A549 (cell line): ENCODE measurements at regions not wholly inside any gene's neighbourhood (a gene's known extent, or its start where the extent isn't known, plus 50 kb on each side); places are given as distances from the start of the nearest gene placed in this dataset.

Experiments
- ATAC-seq, 2 experiments: fragments of 200-7000 bp in 1 of 2; fragments of >200 bp in 1 of 2; cut with Nextera tagmentation in 1 of 2; cut with Tn5 transposase in 1 of 2; 3 replicates each; pipeline versions ENCODE4 v1.8.0 to v1.9.1; 2018 to 2020; ENCODE audit warnings: mild to moderate bottlenecking in 1 of 2, moderate library complexity in 1 of 2
- CTCF ChIA-PET: fragments of 300-600 bp; sonication (Branson Sonifier 250); formaldehyde crosslinking; extraction: SDS; loops from one replicate; lab custom pipeline; 2021; ENCODE audit warnings: antibody characterized with exemption, inconsistent platforms; lab: Yijun Ruan, JAX
- POLR2A ChIA-PET: fragments of 350-600 bp; formaldehyde crosslinking; extraction: SDS; loops from one replicate; lab custom pipeline; 2021; ENCODE audit warnings: antibody characterized with exemption, inconsistent platforms; lab: Yijun Ruan, JAX
- DNase-seq, 2 experiments: peaks; one replicate each; pipeline versions ENCODE4 v3.0.0 to v3.0.0-alpha.2; 2011 to 2016; ENCODE audit warnings: low read depth in 1 of 2, low spot score in 1 of 2
- FAIRE-seq: peaks from 2 replicates; lab custom pipeline; 2011; peaks lifted over from hg19 to GRCh38; lab: Jason Lieb, UNC
- H3K27ac ChIP-seq, 2 experiments: fragments of >200 bp; sonication (Bioruptor Twin); formaldehyde crosslinking; 3 replicates each; pipeline ENCODE4 v1.5.1; 2016 to 2017
- H3K4me1 ChIP-seq: fragments of >200 bp; sonication (Bioruptor Twin); formaldehyde crosslinking; 3 replicates; pipeline ENCODE4 v1.6.1; 2016
- H3K4me2 ChIP-seq: fragments of >200 bp; sonication (Bioruptor Twin); formaldehyde crosslinking; 3 replicates; pipeline ENCODE4 v1.6.1; 2016
- H3K4me3 ChIP-seq: fragments of >200 bp; sonication (Bioruptor Twin); formaldehyde crosslinking; 3 replicates; pipeline ENCODE4 v1.5.1; 2016
- H3K9me3 ChIP-seq: fragments of >200 bp; sonication (Bioruptor Twin); formaldehyde crosslinking; 3 replicates; pipeline ENCODE4 v1.6.1; 2016
- ATOH8 ChIP-seq: fragments of 250-450 bp; sonication (Bioruptor Pico); IDR thresholded peaks from 2 replicates; pipeline ENCODE4 v1.5.0; 2020; ENCODE audit warnings: low read depth, mild to moderate bottlenecking, moderate library complexity
- BHLHE40 ChIP-seq: IDR thresholded peaks from 2 replicates; pipeline ENCODE4 v1.6.1; 2012; ENCODE audit warnings: low read depth, low read length, inconsistent platforms
- CEBPB ChIP-seq, 2 experiments: fragments of >200 bp in 1 of 2; sonication (Bioruptor Twin) in 1 of 2; formaldehyde crosslinking in 1 of 2; IDR thresholded peaks; 2 replicates each; pipeline ENCODE4 v1.6.1; 2012 to 2016
- E2F6 ChIP-seq: IDR thresholded peaks from 2 replicates; pipeline ENCODE4 v1.6.1; 2012; ENCODE audit warnings: low read depth, borderline replicate concordance
- ELK1 ChIP-seq: fragments of 150-350 bp; IDR thresholded peaks from 2 replicates; pipeline ENCODE4 v1.6.1; 2014; ENCODE audit warnings: low read depth, mild to moderate bottlenecking, low read length
- EP300 ChIP-seq, 2 experiments: fragments of >200 bp; sonication (Bioruptor Twin); formaldehyde crosslinking; IDR thresholded peaks; 2 replicates in 1 of 2; 3 replicates in 1 of 2; pipeline ENCODE4 v1.6.1; 2016 to 2017
- HDAC2 ChIP-seq: fragments of 200-600 bp; sonication (generic); IDR thresholded peaks from 2 replicates; pipeline ENCODE4 v1.6.1; 2016
- HOXB13 ChIP-seq: fragments of 250-450 bp; sonication (Bioruptor Pico); IDR thresholded peaks from 2 replicates; pipeline ENCODE4 v1.5.0; 2020; ENCODE audit warnings: low read depth, mild to moderate bottlenecking, moderate library complexity
- KDM1A ChIP-seq: fragments of 200-600 bp; sonication (generic); IDR thresholded peaks from 2 replicates; pipeline ENCODE4 v1.6.1; 2016; ENCODE audit warnings: low read depth, mild to moderate bottlenecking
- MAFK ChIP-seq: fragments of 450-650 bp; IDR thresholded peaks from 2 replicates; pipeline ENCODE4 v1.6.1; 2014; ENCODE audit not compliant: partially characterized antibody
- NR3C1 ChIP-seq: fragments of >200 bp; sonication (Bioruptor Twin); formaldehyde crosslinking; IDR thresholded peaks from 3 replicates; pipeline ENCODE4 v1.6.1; 2017
- RCOR1 ChIP-seq: fragments of 150-350 bp; IDR thresholded peaks from 2 replicates; pipeline ENCODE4 v1.6.1; 2014; ENCODE audit warnings: antibody characterized with exemption, low read length, low read depth
- RFX5 ChIP-seq: fragments of 450-650 bp; IDR thresholded peaks from 2 replicates; pipeline ENCODE4 v1.7.1; 2014; ENCODE audit warnings: antibody characterized with exemption, mild to moderate bottlenecking, moderate library complexity
- RNF2 ChIP-seq: fragments of 200-600 bp; sonication (generic); IDR thresholded peaks from 2 replicates; pipeline ENCODE4 v1.6.1; 2016; ENCODE audit warnings: low read depth, mild to moderate bottlenecking, antibody characterized with exemption, moderate library complexity, borderline replicate concordance
- SREBF2 ChIP-seq: fragments of 450-650 bp; IDR thresholded peaks from 2 replicates; pipeline ENCODE4 v1.6.1; 2014; ENCODE audit warnings: mild to moderate bottlenecking, moderate library complexity
- TFCP2L1 ChIP-seq: fragments of 250-450 bp; sonication (Bioruptor Pico); IDR thresholded peaks from 2 replicates; pipeline ENCODE4 v1.5.0; 2021; ENCODE audit warnings: mild to moderate bottlenecking
- TP53 ChIP-seq: fragments of 250-450 bp; sonication (Bioruptor Pico); IDR thresholded peaks from 2 replicates; pipeline ENCODE4 v1.5.0; 2021; ENCODE audit warnings: mild to moderate bottlenecking, moderate library complexity
- ZC3H11A ChIP-seq: fragments of 450-650 bp; IDR thresholded peaks from 2 replicates; pipeline ENCODE4 v1.6.1; 2014; ENCODE audit warnings: antibody characterized with exemption, mild to moderate bottlenecking
- ZNF302 ChIP-seq: fragments of 250-450 bp; sonication (Bioruptor Pico); IDR thresholded peaks from 2 replicates; pipeline ENCODE4 v1.9.0; 2021; ENCODE audit warnings: inconsistent platforms, mild to moderate bottlenecking, moderate library complexity
- WGBS: methylation state at CpG from one replicate; pipeline ENCODE4 v1.1.6; 2017; ENCODE audit errors: missing lambda C conversion rate; 5-methylcytosine and 5-hydroxymethylcytosine counted together
- small RNA-seq, 6 experiments: library from RNA; depleted of rRNA; stranded (forward); fragments of <200 nt; gene quantifications; one replicate each; pipeline ENCODE3, GENCODE V24; 2012
- TF ChIP-seq, protein P1 (sequence below): fragments of >200 bp; sonication (Bioruptor Twin); formaldehyde crosslinking; IDR thresholded peaks from 3 replicates; pipeline ENCODE4 v1.6.1; 2016

- Histone ChIP-seq H3K4me2 (peak overlapping the region; percentile 30), H3K4me1 (peaks cover 13% of the 10 kb centered on the region), H3K4me3 (no peak overlapping the region), H3K27ac (peak overlapping the region in 1 of 2 experiments; percentile 46; a peak in 1 of 6 replicates), H3K9me3 (no peaks in the 10 kb centered on the region)
- CTCF ChIA-PET, result no interaction called here
- FAIRE-seq (no peak), DNase-seq (no peak), ATAC-seq (no peak; a peak in 1 of 6 replicates)
- 91% methylated on average over 3 of the region's 3 CpGs for WGBS
- no peak for TF ChIP-seq RFX5
- no peak for TF ChIP-seq ZNF302 (CRISPR knock-in tag)
- no peak for TF ChIP-seq HOXB13
- no peak for TF ChIP-seq RNF2
- TF ChIP-seq TP53 (CRISPR knock-in tag), result no peak
- no peak for TF ChIP-seq CEBPB (IDR thresholded peaks at IDR 0.05)
- no peak for TF ChIP-seq ZC3H11A
- TF ChIP-seq SREBF2, result no peak
- TF ChIP-seq ELK1, result no peak
- TF ChIP-seq KDM1A, result no peak
- POLR2A ChIA-PET, result interaction anchor here (0.7 kb wide), 1 partner anchor 55 kb away, joined by 3 read pairs; the partner anchor contains the start of gene KIF5B
Observed at GRCh38 chr10:32111585-32111984, 55.4 kb upstream of the KIF5B start.

- no peak for DNase-seq
- no peaks in the 10 kb centered on the region for H3K9me3 ChIP-seq
- CTCF ChIA-PET, result no interaction called here
- H3K4me3 ChIP-seq, result no peak overlapping the region
- no peak overlapping the region for H3K27ac ChIP-seq
- H3K4me1 ChIP-seq, result peaks cover 13% of the 10 kb centered on the region
- WGBS, result 90% methylated on average over 7 of the region's 7 CpGs
- no peak for ATAC-seq
- POLR2A ChIA-PET, result no interaction called here
- H3K4me2 ChIP-seq, result no peak overlapping the region
- TF ChIP-seq MAFK (peak; percentile 58), E2F6 (no peak)
- FAIRE-seq, result no peak
Observed at GRCh38 chr10:32110790-32111189, 54.6 kb upstream of the KIF5B start.

DNA sequence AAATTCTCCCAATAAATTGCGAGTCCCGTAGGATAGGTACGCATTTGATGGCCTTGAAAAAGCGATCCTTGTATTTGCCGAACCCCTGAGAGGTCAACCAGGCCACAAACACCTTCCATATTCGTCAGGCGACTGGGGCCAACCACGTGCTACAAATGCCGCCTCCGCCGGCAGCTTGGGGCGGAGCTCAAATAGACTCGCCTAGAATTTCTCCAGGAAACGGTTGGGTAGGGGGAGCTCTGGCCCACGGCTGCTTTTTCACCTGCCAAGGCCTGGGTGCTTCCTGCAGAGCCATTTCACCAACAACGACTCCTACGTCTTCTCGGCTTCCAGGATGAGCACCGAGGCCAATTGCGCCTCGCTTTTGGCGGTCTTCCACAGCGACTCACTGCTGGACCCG lies 53.4 kb upstream of the KIF5B start:
- no peak for TF ChIP-seq NR3C1
- TF ChIP-seq BHLHE40, result no peak
- no peak for TF ChIP-seq TFCP2L1 (CRISPR knock-in tag)
- TF ChIP-seq, protein P1, sequence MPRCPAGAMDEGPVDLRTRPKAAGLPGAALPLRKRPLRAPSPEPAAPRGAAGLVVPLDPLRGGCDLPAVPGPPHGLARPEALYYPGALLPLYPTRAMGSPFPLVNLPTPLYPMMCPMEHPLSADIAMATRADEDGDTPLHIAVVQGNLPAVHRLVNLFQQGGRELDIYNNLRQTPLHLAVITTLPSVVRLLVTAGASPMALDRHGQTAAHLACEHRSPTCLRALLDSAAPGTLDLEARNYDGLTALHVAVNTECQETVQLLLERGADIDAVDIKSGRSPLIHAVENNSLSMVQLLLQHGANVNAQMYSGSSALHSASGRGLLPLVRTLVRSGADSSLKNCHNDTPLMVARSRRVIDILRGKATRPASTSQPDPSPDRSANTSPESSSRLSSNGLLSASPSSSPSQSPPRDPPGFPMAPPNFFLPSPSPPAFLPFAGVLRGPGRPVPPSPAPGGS, result no peak
- TF ChIP-seq ATOH8, result no peak
- no peak for TF ChIP-seq CEBPB (IDR thresholded peaks at IDR 0.05)
- no peak for TF ChIP-seq TP53 (CRISPR knock-in tag)
- no peak for TF ChIP-seq EP300 (IDR thresholded peaks at IDR 0.05)
- no peak for TF ChIP-seq HDAC2
- no peak for TF ChIP-seq RNF2
- no peak for TF ChIP-seq RCOR1
- WGBS, result 86% methylated on average over 24 of the region's 24 CpGs
- ATAC-seq (no peak), FAIRE-seq (no peak), DNase-seq (no peak)
- H3K4me1 ChIP-seq, result peaks cover 13% of the 10 kb centered on the region
- CTCF ChIA-PET, result no interaction called here
- no peak overlapping the region for H3K4me2 ChIP-seq
- no peak overlapping the region for H3K4me3 ChIP-seq
- POLR2A ChIA-PET, result no interaction called here
- H3K9me3 ChIP-seq, result no peaks in the 10 kb centered on the region
- H3K27ac ChIP-seq, result no peak overlapping the region

Small RNAs in the stretch of these regions (small RNA-seq; reads per million reads assigned to genes)
- gene AL161932.1, result 0 reads per million in 6 experiments
- 0 to 1.6 (median 0.17) reads per million in 6 experiments for gene RNU7-22P
